ENCODE measurements at regions not wholly inside any gene's neighbourhood (a gene's known extent, or its start where the extent isn't known, plus 50 kb on each side); places are given as distances from the start of the nearest gene placed in this dataset.

- ATAC-seq (replicated peaks in 1 of 4), result no peak
- H3K36me3 Mint-ChIP-seq, result no peaks in the 10 kb centered on the region
Measured at GRCh38 chr7:20030417-20030816, 186.8 kb downstream of the MACC1 start.

GRCh38 chr7:20026762-20027161, 190.4 kb downstream of the MACC1 start:
- H3K9me3 Mint-ChIP-seq, result peaks cover 0 to 6% (median 2%) of the 10 kb centered on the region in 3 donors
- ATAC-seq (replicated peaks in 1 of 4) (no peak), DNase-seq (no peak)
- Histone ChIP-seq H3K27ac (ENCODE audit: low read length) (no peak overlapping the region), H3K36me3 (ENCODE audit: control insufficient read depth in 2 of 2, extremely low read depth in 1 of 2, insufficient read depth in 1 of 2, low read length in 1 of 2) (no peaks in the 10 kb centered on the region), H3K4me1 (ENCODE audit: control insufficient read depth in 1 of 2, extremely low read depth in 1 of 2, insufficient read depth in 2 of 2, low read length in 2 of 2) (no peaks in the 10 kb centered on the region), H3K9me3 (no peaks in the 10 kb centered on the region), H3K4me3 (ENCODE audit: control insufficient read depth in 1 of 2, extremely low read depth in 1 of 2, low read length in 1 of 2) (no peak overlapping the region), H3K27me3 (replicated peaks in 1 of 2; ENCODE audit: control insufficient read depth in 2 of 2, extremely low read depth in 1 of 2, insufficient read depth in 2 of 2, low read length in 1 of 2) (no peaks in the 10 kb centered on the region)
- H3K27ac Mint-ChIP-seq, result no peak overlapping the region
- H3K4me3 Mint-ChIP-seq, result no peak overlapping the region
- no CpG with 5 or more reads among the region's 4 CpGs for WGBS (ENCODE audit: insufficient coverage)
- H3K27me3 Mint-ChIP-seq, result no peaks in the 10 kb centered on the region
- no peaks in the 10 kb centered on the region for H3K36me3 Mint-ChIP-seq
- peaks cover 0 to 3% (median 0%) of the 10 kb centered on the region in 3 donors for H3K4me1 Mint-ChIP-seq
- POLR2A ChIA-PET, result no interaction called here
- CTCF ChIA-PET, result no interaction called here

More at GRCh38 chr7:20030417-20030816, 186.8 kb downstream of the MACC1 start:
- no peaks in the 10 kb centered on the region for H3K9me3 ChIP-seq
- Mint-ChIP-seq H3K27ac (no peak overlapping the region), H3K27me3 (no peaks in the 10 kb centered on the region), H3K4me1 (peaks cover 0 to 3% (median 0%) of the 10 kb centered on the region in 3 donors), H3K9me3 (peaks cover 0 to 6% (median 2%) of the 10 kb centered on the region in 3 donors), H3K4me3 (no peak overlapping the region)
- POLR2A ChIA-PET, result no interaction called here
- no peak overlapping the region for H3K27ac ChIP-seq (ENCODE audit: low read length)
- no peak overlapping the region for H3K4me3 ChIP-seq (ENCODE audit: control insufficient read depth in 1 of 2, extremely low read depth in 1 of 2, low read length in 1 of 2)
- no peaks in the 10 kb centered on the region for H3K27me3 ChIP-seq (replicated peaks in 1 of 2; ENCODE audit: control insufficient read depth in 2 of 2, extremely low read depth in 1 of 2, insufficient read depth in 2 of 2, low read length in 1 of 2)
- H3K36me3 ChIP-seq (ENCODE audit: control insufficient read depth in 2 of 2, extremely low read depth in 1 of 2, insufficient read depth in 1 of 2, low read length in 1 of 2), result no peaks in the 10 kb centered on the region
- no peak for DNase-seq
- no CpG with 5 or more reads among the region's 2 CpGs for WGBS (ENCODE audit: insufficient coverage)
- CTCF ChIA-PET, result no interaction called here
- no peaks in the 10 kb centered on the region for H3K4me1 ChIP-seq (ENCODE audit: control insufficient read depth in 1 of 2, extremely low read depth in 1 of 2, insufficient read depth in 2 of 2, low read length in 2 of 2)

GRCh38 chr7:20021831-20022230, 195.4 kb downstream of the MACC1 start:
- peaks cover 0 to 3% (median 0%) of the 10 kb centered on the region in 3 donors for H3K4me1 Mint-ChIP-seq
- no peaks in the 10 kb centered on the region for H3K27me3 Mint-ChIP-seq
- Histone ChIP-seq H3K27me3 (replicated peaks in 1 of 2; ENCODE audit: control insufficient read depth in 2 of 2, extremely low read depth in 1 of 2, insufficient read depth in 2 of 2, low read length in 1 of 2) (no peaks in the 10 kb centered on the region), H3K27ac (ENCODE audit: low read length) (no peak overlapping the region), H3K4me3 (ENCODE audit: control insufficient read depth in 1 of 2, extremely low read depth in 1 of 2, low read length in 1 of 2) (no peak overlapping the region), H3K4me1 (ENCODE audit: control insufficient read depth in 1 of 2, extremely low read depth in 1 of 2, insufficient read depth in 2 of 2, low read length in 2 of 2) (no peaks in the 10 kb centered on the region), H3K36me3 (ENCODE audit: control insufficient read depth in 2 of 2, extremely low read depth in 1 of 2, insufficient read depth in 1 of 2, low read length in 1 of 2) (no peaks in the 10 kb centered on the region), H3K9me3 (no peaks in the 10 kb centered on the region)
- ATAC-seq (replicated peaks in 1 of 4) (no peak), DNase-seq (no peak)
- H3K4me3 Mint-ChIP-seq, result no peak overlapping the region
- CTCF ChIA-PET, result interaction anchor here in 1 of 2 donors (0.7 kb wide), 1 partner anchor 13 kb away, joined by 3 read pairs; no protein-coding TSS in a partner anchor
- no CpG with 5 or more reads among the region's 1 CpG for WGBS (ENCODE audit: insufficient coverage)
- POLR2A ChIA-PET, result no interaction called here
- H3K36me3 Mint-ChIP-seq, result no peaks in the 10 kb centered on the region
- peaks cover 0 to 10% (median 2%) of the 10 kb centered on the region in 3 donors for H3K9me3 Mint-ChIP-seq
- no peak overlapping the region for H3K27ac Mint-ChIP-seq

- H3K4me1 Mint-ChIP-seq, result peaks cover 0 to 3% (median 0%) of the 10 kb centered on the region in 3 donors
- H3K4me3 Mint-ChIP-seq, result no peak overlapping the region
Measured at GRCh38 chr7:20021066-20021465, 196.1 kb downstream of the MACC1 start.

GRCh38 chr7:20019757-20020432, 197.3 kb downstream of the MACC1 start:
- Mint-ChIP-seq H3K27me3 (no peaks in the 10 kb centered on the region), H3K4me1 (peaks cover 0 to 3% (median 0%) of the 10 kb centered on the region in 3 donors), H3K36me3 (no peaks in the 10 kb centered on the region), H3K4me3 (no peak overlapping the region), H3K27ac (no peak overlapping the region), H3K9me3 (peaks cover 0 to 10% (median 0%) of the 10 kb centered on the region in 3 donors)
- no peak overlapping the region for H3K4me3 ChIP-seq (ENCODE audit: control insufficient read depth in 1 of 2, extremely low read depth in 1 of 2, low read length in 1 of 2)
- H3K27ac ChIP-seq (ENCODE audit: low read length), result no peak overlapping the region
- DNase-seq, result no peak
- WGBS (ENCODE audit: insufficient coverage), result no CpG with 5 or more reads among the region's 2 CpGs
- CTCF ChIA-PET, result no interaction called here
- H3K9me3 ChIP-seq, result no peaks in the 10 kb centered on the region
- no peaks in the 10 kb centered on the region for H3K4me1 ChIP-seq (ENCODE audit: control insufficient read depth in 1 of 2, extremely low read depth in 1 of 2, insufficient read depth in 2 of 2, low read length in 2 of 2)
- H3K36me3 ChIP-seq (ENCODE audit: control insufficient read depth in 2 of 2, extremely low read depth in 1 of 2, insufficient read depth in 1 of 2, low read length in 1 of 2), result no peaks in the 10 kb centered on the region
- POLR2A ChIA-PET, result no interaction called here
- no peaks in the 10 kb centered on the region for H3K27me3 ChIP-seq (replicated peaks in 1 of 2; ENCODE audit: control insufficient read depth in 2 of 2, extremely low read depth in 1 of 2, insufficient read depth in 2 of 2, low read length in 1 of 2)
- ATAC-seq (replicated peaks in 1 of 4), result no peak

More at GRCh38 chr7:20021066-20021465, 196.1 kb downstream of the MACC1 start:
- CTCF ChIA-PET, result no interaction called here
- Mint-ChIP-seq H3K27me3 (no peaks in the 10 kb centered on the region), H3K36me3 (no peaks in the 10 kb centered on the region), H3K27ac (no peak overlapping the region), H3K9me3 (peaks cover 0 to 10% (median 0%) of the 10 kb centered on the region in 3 donors)
- no peaks in the 10 kb centered on the region for H3K4me1 ChIP-seq (ENCODE audit: control insufficient read depth in 1 of 2, extremely low read depth in 1 of 2, insufficient read depth in 2 of 2, low read length in 2 of 2)
- ATAC-seq (replicated peaks in 1 of 4), result no peak
- DNase-seq, result no peak
- no peak overlapping the region for H3K4me3 ChIP-seq (ENCODE audit: control insufficient read depth in 1 of 2, extremely low read depth in 1 of 2, low read length in 1 of 2)
- H3K9me3 ChIP-seq, result no peaks in the 10 kb centered on the region
- H3K27ac ChIP-seq (ENCODE audit: low read length), result no peak overlapping the region
- H3K27me3 ChIP-seq (replicated peaks in 1 of 2; ENCODE audit: control insufficient read depth in 2 of 2, extremely low read depth in 1 of 2, insufficient read depth in 2 of 2, low read length in 1 of 2), result no peaks in the 10 kb centered on the region
- POLR2A ChIA-PET, result no interaction called here
- H3K36me3 ChIP-seq (ENCODE audit: control insufficient read depth in 2 of 2, extremely low read depth in 1 of 2, insufficient read depth in 1 of 2, low read length in 1 of 2), result no peaks in the 10 kb centered on the region

- H3K4me3 Mint-ChIP-seq, result no peak overlapping the region
- ATAC-seq (replicated peaks in 1 of 4) (no peak), DNase-seq (no peak)
- CTCF ChIA-PET, result no interaction called here
- H3K27ac Mint-ChIP-seq, result no peak overlapping the region
- H3K4me1 Mint-ChIP-seq, result peaks cover 0 to 3% (median 0%) of the 10 kb centered on the region in 3 donors
- H3K27ac ChIP-seq (ENCODE audit: low read length), result no peak overlapping the region
- no peaks in the 10 kb centered on the region for H3K36me3 Mint-ChIP-seq
- POLR2A ChIA-PET, result no interaction called here
- peaks cover 0 to 13% (median 2%) of the 10 kb centered on the region in 3 donors for H3K9me3 Mint-ChIP-seq
- no peaks in the 10 kb centered on the region for H3K9me3 ChIP-seq
- no CpG with 5 or more reads among the region's 2 CpGs for WGBS (ENCODE audit: insufficient coverage)
- H3K4me1 ChIP-seq (ENCODE audit: control insufficient read depth in 1 of 2, extremely low read depth in 1 of 2, insufficient read depth in 2 of 2, low read length in 2 of 2), result no peaks in the 10 kb centered on the region
- no peaks in the 10 kb centered on the region for H3K36me3 ChIP-seq (ENCODE audit: control insufficient read depth in 2 of 2, extremely low read depth in 1 of 2, insufficient read depth in 1 of 2, low read length in 1 of 2)
- no peaks in the 10 kb centered on the region for H3K27me3 ChIP-seq (replicated peaks in 1 of 2; ENCODE audit: control insufficient read depth in 2 of 2, extremely low read depth in 1 of 2, insufficient read depth in 2 of 2, low read length in 1 of 2)
- no peaks in the 10 kb centered on the region for H3K27me3 Mint-ChIP-seq
- no peak overlapping the region for H3K4me3 ChIP-seq (ENCODE audit: control insufficient read depth in 1 of 2, extremely low read depth in 1 of 2, low read length in 1 of 2)
Measured at GRCh38 chr7:20016669-20017068, 200.5 kb downstream of the MACC1 start.

- no peak for DNase-seq
- no CpG with 5 or more reads among the region's 6 CpGs for WGBS (ENCODE audit: insufficient coverage)
- ATAC-seq (replicated peaks in 1 of 4), result no peak
- Histone ChIP-seq H3K27ac (ENCODE audit: low read length) (no peak overlapping the region), H3K27me3 (replicated peaks in 1 of 2; ENCODE audit: control insufficient read depth in 2 of 2, extremely low read depth in 1 of 2, insufficient read depth in 2 of 2, low read length in 1 of 2) (no peaks in the 10 kb centered on the region), H3K4me3 (ENCODE audit: control insufficient read depth in 1 of 2, extremely low read depth in 1 of 2, low read length in 1 of 2) (no peak overlapping the region), H3K9me3 (no peaks in the 10 kb centered on the region), H3K36me3 (ENCODE audit: control insufficient read depth in 2 of 2, extremely low read depth in 1 of 2, insufficient read depth in 1 of 2, low read length in 1 of 2) (no peaks in the 10 kb centered on the region), H3K4me1 (ENCODE audit: control insufficient read depth in 1 of 2, extremely low read depth in 1 of 2, insufficient read depth in 2 of 2, low read length in 2 of 2) (no peaks in the 10 kb centered on the region)
- H3K4me3 Mint-ChIP-seq, result no peak overlapping the region
- CTCF ChIA-PET, result no interaction called here
- no peaks in the 10 kb centered on the region for H3K36me3 Mint-ChIP-seq
- no peak overlapping the region for H3K27ac Mint-ChIP-seq
- POLR2A ChIA-PET, result no interaction called here
- H3K27me3 Mint-ChIP-seq, result no peaks in the 10 kb centered on the region
- peaks cover 0 to 12% (median 5%) of the 10 kb centered on the region in 3 donors for H3K9me3 Mint-ChIP-seq
- H3K4me1 Mint-ChIP-seq, result no peaks in the 10 kb centered on the region
Measured at GRCh38 chr7:20013536-20013935, 203.6 kb downstream of the MACC1 start.

All from T-cell (primary cell).